K562 (cell line): ENCODE measurements at regions not wholly inside any gene's neighbourhood (a gene's known extent, or its start where the extent isn't known, plus 50 kb on each side); places are given as distances from the start of the nearest gene placed in this dataset.

Experiments
- ATAC-seq: fragments of 200-7000 bp; cut with Tn5 transposase; 3 replicates; pipeline ENCODE4 v1.9.1; 2020; ENCODE audit warnings: moderate library complexity
- BruUV-seq: library from RNA; stranded (reverse); fragments of 400-500 nt; replicated peaks from 2 replicates; lab custom pipeline; 2021; lab: Mats Ljungman, UMichigan
- CTCF ChIA-PET: fragments of 300-600 bp; formaldehyde crosslinking; extraction: SDS; loops from one replicate; lab custom pipeline; 2021; ENCODE audit warnings: low intra/inter-chr PET ratio; lab: Yijun Ruan, JAX
- POLR2A ChIA-PET: fragments of 300-600, 350-650 bp; sonication (Branson Sonifier 250); formaldehyde crosslinking; extraction: SDS; loops from one replicate; lab custom pipeline; 2021; ENCODE audit warnings: antibody characterized with exemption, inconsistent platforms; lab: Yijun Ruan, JAX
- DNase-seq, 4 experiments: peaks; one replicate each; pipeline versions ENCODE4 v3.0.0 to v3.0.0-alpha.2; 2011 to 2018; ENCODE audit warnings: low spot score in 3 of 4, mixed read lengths in 3 of 4; ENCODE audit errors: extremely low read depth in 1 of 4
- FAIRE-seq: peaks from 2 replicates; lab custom pipeline; 2011; peaks lifted over from hg19 to GRCh38; lab: Jason Lieb, UNC
- H2AFZ ChIP-seq: 2 replicates; pipeline ENCODE4 v1.6.0; 2011; ENCODE audit warnings: low read depth, low read length, control low read depth, inconsistent platforms
- H3K27ac ChIP-seq: fragments of 200-600 bp; 3 replicates; pipeline ENCODE4 v1.8.0; 2011; ENCODE audit warnings: low read depth, mild to moderate bottlenecking, control low read depth, inconsistent platforms, low read length, moderate library complexity, mixed read lengths; ENCODE audit errors: extremely low read depth
- H3K27me3 ChIP-seq, 2 experiments: fragments of 300-600 bp in 1 of 2; 2 replicates in 1 of 2; 3 replicates in 1 of 2; pipeline versions ENCODE4 v1.6.0 to v1.8.0; 2011; ENCODE audit warnings: inconsistent platforms in 2 of 2, low read length in 2 of 2, mild to moderate bottlenecking in 1 of 2, mixed read lengths in 1 of 2, moderate library complexity in 1 of 2; ENCODE audit not compliant: control insufficient read depth in 2 of 2, insufficient read depth in 2 of 2
- H3K36me3 ChIP-seq: fragments of 300-600 bp; 3 replicates; pipeline ENCODE4 v1.8.0; 2011; ENCODE audit warnings: mild to moderate bottlenecking, low read length, inconsistent platforms; ENCODE audit not compliant: control insufficient read depth, insufficient read depth
- H3K4me1 ChIP-seq, 2 experiments: fragments of 200-600 bp in 1 of 2; replicated peaks in 1 of 2; 2 replicates in 1 of 2; 3 replicates in 1 of 2; pipeline versions ENCODE4 v1.5.1 to v1.8.0; 2011; ENCODE audit warnings: inconsistent platforms in 2 of 2, low read length in 2 of 2, mild to moderate bottlenecking in 1 of 2, mixed read lengths in 1 of 2, moderate library complexity in 1 of 2; ENCODE audit not compliant: control insufficient read depth in 2 of 2, insufficient read depth in 2 of 2
- H3K4me2 ChIP-seq: 2 replicates; pipeline ENCODE4 v1.6.1; 2011; ENCODE audit warnings: low read length, control low read depth, inconsistent platforms, mixed read lengths; ENCODE audit not compliant: insufficient read depth
- H3K4me3 ChIP-seq: fragments of 200-600 bp; sonication (generic), shearing (Covaris generic); 2 replicates; pipeline ENCODE4 v1.5.1; 2016; ENCODE audit warnings: control low read depth, inconsistent platforms
- H3K79me2 ChIP-seq: fragments of 200-600 bp; 3 replicates; pipeline ENCODE4 v1.8.0; 2011; ENCODE audit warnings: low read length, inconsistent platforms; ENCODE audit not compliant: control insufficient read depth, insufficient read depth
- H3K9ac ChIP-seq, 2 experiments: 2 replicates each; pipeline versions ENCODE4 v1.6.0 to v1.6.1; 2011; ENCODE audit warnings: low read depth in 2 of 2, low read length in 2 of 2, control low read depth in 1 of 2, inconsistent platforms in 1 of 2, mild to moderate bottlenecking in 1 of 2, mixed read lengths in 1 of 2; ENCODE audit not compliant: insufficient read depth in 1 of 2
- H3K9me1 ChIP-seq: one replicate; pipeline ENCODE4 v1.6.0; 2011; ENCODE audit warnings: inconsistent platforms, mild to moderate bottlenecking, low read length, moderate library complexity; ENCODE audit not compliant: control insufficient read depth, insufficient read depth
- H3K9me3 ChIP-seq: replicated peaks from 2 replicates; pipeline ENCODE4 v1.5.1; 2011; ENCODE audit warnings: low read depth, low read length, inconsistent platforms; ENCODE audit not compliant: control insufficient read depth, insufficient read depth
- H4K20me1 ChIP-seq: replicated peaks from 2 replicates; pipeline ENCODE4 v1.6.1; 2011; ENCODE audit warnings: low read length, inconsistent platforms, mixed read lengths; ENCODE audit not compliant: control insufficient read depth, insufficient read depth
- ATF3 ChIP-seq, 2 experiments: fragments of 450-650 bp in 1 of 2; sonication (generic) in 1 of 2; formaldehyde crosslinking in 1 of 2; IDR thresholded peaks in 1 of 2; conservative IDR thresholded peaks in 1 of 2; 2 replicates each; pipeline versions ENCODE4 v1.6.1 to v1.8.1; 2016 to 2023; ENCODE audit warnings: mild to moderate bottlenecking in 2 of 2, moderate library complexity in 2 of 2, inconsistent platforms in 1 of 2, missing genetic modification reagents in 1 of 2
- FIP1L1 ChIP-seq: fragments of 200-400 bp; formaldehyde crosslinking; IDR thresholded peaks from 2 replicates; pipeline ENCODE4 v1.6.1; 2018; ENCODE audit warnings: mild to moderate bottlenecking, low read depth, low read length; ENCODE audit not compliant: poor library complexity, severe bottlenecking
- LARP7 ChIP-seq: fragments of 450-650 bp; IDR thresholded peaks from 2 replicates; pipeline ENCODE4 v1.6.1; 2016
- MYC ChIP-seq, 2 experiments: fragments of 250-450 bp in 1 of 2; sonication (Bioruptor Pico) in 1 of 2; IDR thresholded peaks; 2 replicates each; pipeline versions ENCODE4 v1.5.1 to v1.6.1; 2012 to 2021; ENCODE audit warnings: low read depth in 2 of 2, borderline replicate concordance in 1 of 2, improper control_type of control experiment in 1 of 2, low read length in 1 of 2, mild to moderate bottlenecking in 1 of 2, moderate library complexity in 1 of 2
- NCOA2 ChIP-seq, 2 experiments: fragments of 450-650 bp; IDR thresholded peaks; 2 replicates each; pipeline ENCODE4 v1.6.1; 2018; ENCODE audit warnings: mild to moderate bottlenecking in 2 of 2, moderate library complexity in 1 of 2; ENCODE audit not compliant: partially characterized antibody in 2 of 2
- OTX1 ChIP-seq: fragments of 450-650 bp; formaldehyde crosslinking; IDR thresholded peaks from 2 replicates; pipeline ENCODE4 v1.4.0; 2022; ENCODE audit warnings: mild to moderate bottlenecking
- PTTG1 ChIP-seq: fragments of 450-650 bp; IDR thresholded peaks from 2 replicates; pipeline ENCODE4 v1.6.1; 2016; ENCODE audit warnings: low read depth, mild to moderate bottlenecking, missing genetic modification characterization, missing compliant biosample characterization
- SREBF1 ChIP-seq: fragments of 150-350 bp; IDR thresholded peaks from 2 replicates; pipeline ENCODE4 v1.6.1; 2014; ENCODE audit warnings: antibody characterized with exemption, low read depth, low read length, borderline replicate concordance
- ZNF224 ChIP-seq: sonication (generic); formaldehyde crosslinking; IDR thresholded peaks from 2 replicates; pipeline ENCODE4 v1.8.0; 2022; ENCODE audit warnings: mild to moderate bottlenecking, missing genetic modification reagents
- ZNF436 ChIP-seq: fragments of 250-450, 450-650 bp; sonication (Bioruptor Pico); formaldehyde crosslinking; IDR thresholded peaks from 2 replicates; pipeline ENCODE4 v1.7.0; 2020; ENCODE audit warnings: mild to moderate bottlenecking
- ZNF644 ChIP-seq: fragments of 200-800 bp; sonication (Bioruptor generic); IDR thresholded peaks from 2 replicates; pipeline ENCODE4 v1.6.1; 2016; ENCODE audit warnings: low read depth, missing genetic modification characterization, missing compliant biosample characterization
- WGBS: fragments of 100-300 bp; shearing (Covaris generic); methylation state at CpG from one replicate; pipeline ENCODE4 v1.1.6; 2016; ENCODE audit warnings: low coverage, mixed read lengths; ENCODE audit not compliant: insufficient coverage; ENCODE audit errors: missing lambda C conversion rate; 5-methylcytosine and 5-hydroxymethylcytosine counted together
- in situ Hi-C: fragments of 300-500 bp; cut with MboI; formaldehyde crosslinking; loops from 4 replicates; pipeline ENCODE4 v1.15.0; 2018; ENCODE audit warnings: inconsistent platforms, mixed read lengths
- intact Hi-C: fragments of 100-400 bp; cut with micrococcal nuclease; formaldehyde crosslinking; loops from 2 replicates; pipeline ENCODE4 v1.14.2; 2022
- TF ChIP-seq, protein P1 (sequence below), 2 experiments: fragments of 250-450 bp in 1 of 2; fragments of 450-650 bp in 1 of 2; sonication (Bioruptor Pico) in 1 of 2; IDR thresholded peaks; 2 replicates each; pipeline versions ENCODE4 v1.6.1 to v1.8.0; 2016 to 2021; ENCODE audit warnings: mild to moderate bottlenecking in 2 of 2, moderate library complexity in 2 of 2, missing compliant biosample characterization in 1 of 2, missing genetic modification characterization in 1 of 2
- TF ChIP-seq, protein P2 (sequence below): fragments of 250-450 bp; sonication (Bioruptor Pico); IDR thresholded peaks from 2 replicates; pipeline ENCODE4 v1.5.0; 2020; ENCODE audit warnings: mild to moderate bottlenecking, borderline replicate concordance
- TF ChIP-seq, protein P3 (sequence below): fragments of 250-450 bp; sonication (Bioruptor Pico); IDR thresholded peaks from 2 replicates; pipeline ENCODE4 v1.8.0; 2022; ENCODE audit warnings: inconsistent platforms
- TF ChIP-seq, protein P4 (sequence below): fragments of 450-650 bp; IDR thresholded peaks from 2 replicates; pipeline ENCODE4 v1.6.1; 2014; ENCODE audit warnings: low read depth, mild to moderate bottlenecking, moderate library complexity, borderline replicate concordance

DNA sequence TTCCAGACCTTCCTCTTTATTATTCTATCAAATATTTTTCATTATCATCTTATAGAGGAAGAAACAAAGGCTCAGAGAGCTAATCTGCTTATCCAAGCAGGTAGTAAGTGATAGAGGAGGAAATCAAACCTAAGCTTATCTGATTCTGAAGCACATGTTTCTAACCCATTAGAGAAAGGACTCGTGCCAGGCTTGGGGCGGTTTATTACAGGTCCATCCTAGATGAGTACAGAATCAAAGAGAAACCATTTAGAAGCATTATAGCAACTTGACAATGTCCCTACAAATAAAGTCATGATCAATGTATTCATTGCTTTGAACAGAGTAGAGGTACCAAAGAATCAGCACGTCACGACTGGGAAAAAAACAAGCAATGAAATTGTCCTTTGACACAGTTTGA lies 303.0 kb downstream of the CYRIA start:
- intact Hi-C loops: no loop called here
- Histone ChIP-seq H3K27me3 (no peaks in the 10 kb centered on the region), H3K4me2 (no peak overlapping the region), H3K9me3 (no peaks in the 10 kb centered on the region), H3K4me3 (no peak overlapping the region), H3K9ac (no peak overlapping the region), H3K36me3 (no peaks in the 10 kb centered on the region), H2AFZ (no peak overlapping the region), H3K79me2 (no peaks in the 10 kb centered on the region), H3K27ac (no peak overlapping the region), H4K20me1 (no peaks in the 10 kb centered on the region), H3K4me1 (no peaks in the 10 kb centered on the region), H3K9me1 (no peaks in the 10 kb centered on the region)
- POLR2A ChIA-PET: no interaction called here
- CTCF ChIA-PET: no interaction called here
- BruUV-seq: no TSS peak
- ATAC-seq (no peak), FAIRE-seq (no peak), DNase-seq (no peak)
- WGBS: 0% methylated on average over 4 of the region's 4 CpGs
- in situ Hi-C loops: no loop called here
- TF ChIP-seq PTTG1 (tag) (no peak), FIP1L1 (no peak), SREBF1 (no peak), ATF3 (IDR thresholded peaks at IDR 0.05) (no peak), ATF3 (CRISPR knock-in tag; conservative IDR thresholded peaks at IDR 0.05) (no peak), ZNF644 (tag) (no peak), MYC (IDR thresholded peaks at IDR 0.05; ENCODE audit: low read depth, low read length) (no peak), MYC (CRISPR knock-in tag; IDR thresholded peaks at IDR 0.05; ENCODE audit: borderline replicate concordance, low read depth) (no peak), OTX1 (CRISPR knock-in tag) (no peak), NCOA2 (IDR thresholded peaks at IDR 0.05; ENCODE audit: partially characterized antibody in 2 of 2) (no peak), ZNF224 (no peak), ZNF436 (CRISPR knock-in tag) (no peak), LARP7 (no peak)
- TF ChIP-seq, protein P1, sequence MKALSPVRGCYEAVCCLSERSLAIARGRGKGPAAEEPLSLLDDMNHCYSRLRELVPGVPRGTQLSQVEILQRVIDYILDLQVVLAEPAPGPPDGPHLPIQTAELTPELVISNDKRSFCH (CRISPR knock-in tag; IDR thresholded peaks at IDR 0.05): no peak
- TF ChIP-seq, protein P1 (tag; IDR thresholded peaks at IDR 0.05): no peak
- TF ChIP-seq, protein P2, sequence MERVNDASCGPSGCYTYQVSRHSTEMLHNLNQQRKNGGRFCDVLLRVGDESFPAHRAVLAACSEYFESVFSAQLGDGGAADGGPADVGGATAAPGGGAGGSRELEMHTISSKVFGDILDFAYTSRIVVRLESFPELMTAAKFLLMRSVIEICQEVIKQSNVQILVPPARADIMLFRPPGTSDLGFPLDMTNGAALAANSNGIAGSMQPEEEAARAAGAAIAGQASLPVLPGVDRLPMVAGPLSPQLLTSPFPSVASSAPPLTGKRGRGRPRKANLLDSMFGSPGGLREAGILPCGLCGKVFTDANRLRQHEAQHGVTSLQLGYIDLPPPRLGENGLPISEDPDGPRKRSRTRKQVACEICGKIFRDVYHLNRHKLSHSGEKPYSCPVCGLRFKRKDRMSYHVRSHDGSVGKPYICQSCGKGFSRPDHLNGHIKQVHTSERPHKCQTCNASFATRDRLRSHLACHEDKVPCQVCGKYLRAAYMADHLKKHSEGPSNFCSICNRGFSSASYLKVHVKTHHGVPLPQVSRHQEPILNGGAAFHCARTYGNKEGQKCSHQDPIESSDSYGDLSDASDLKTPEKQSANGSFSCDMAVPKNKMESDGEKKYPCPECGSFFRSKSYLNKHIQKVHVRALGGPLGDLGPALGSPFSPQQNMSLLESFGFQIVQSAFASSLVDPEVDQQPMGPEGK: no peak
- TF ChIP-seq, protein P3, sequence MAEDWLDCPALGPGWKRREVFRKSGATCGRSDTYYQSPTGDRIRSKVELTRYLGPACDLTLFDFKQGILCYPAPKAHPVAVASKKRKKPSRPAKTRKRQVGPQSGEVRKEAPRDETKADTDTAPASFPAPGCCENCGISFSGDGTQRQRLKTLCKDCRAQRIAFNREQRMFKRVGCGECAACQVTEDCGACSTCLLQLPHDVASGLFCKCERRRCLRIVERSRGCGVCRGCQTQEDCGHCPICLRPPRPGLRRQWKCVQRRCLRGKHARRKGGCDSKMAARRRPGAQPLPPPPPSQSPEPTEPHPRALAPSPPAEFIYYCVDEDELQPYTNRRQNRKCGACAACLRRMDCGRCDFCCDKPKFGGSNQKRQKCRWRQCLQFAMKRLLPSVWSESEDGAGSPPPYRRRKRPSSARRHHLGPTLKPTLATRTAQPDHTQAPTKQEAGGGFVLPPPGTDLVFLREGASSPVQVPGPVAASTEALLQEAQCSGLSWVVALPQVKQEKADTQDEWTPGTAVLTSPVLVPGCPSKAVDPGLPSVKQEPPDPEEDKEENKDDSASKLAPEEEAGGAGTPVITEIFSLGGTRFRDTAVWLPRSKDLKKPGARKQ (CRISPR knock-in tag): no peak
- TF ChIP-seq, protein P4, sequence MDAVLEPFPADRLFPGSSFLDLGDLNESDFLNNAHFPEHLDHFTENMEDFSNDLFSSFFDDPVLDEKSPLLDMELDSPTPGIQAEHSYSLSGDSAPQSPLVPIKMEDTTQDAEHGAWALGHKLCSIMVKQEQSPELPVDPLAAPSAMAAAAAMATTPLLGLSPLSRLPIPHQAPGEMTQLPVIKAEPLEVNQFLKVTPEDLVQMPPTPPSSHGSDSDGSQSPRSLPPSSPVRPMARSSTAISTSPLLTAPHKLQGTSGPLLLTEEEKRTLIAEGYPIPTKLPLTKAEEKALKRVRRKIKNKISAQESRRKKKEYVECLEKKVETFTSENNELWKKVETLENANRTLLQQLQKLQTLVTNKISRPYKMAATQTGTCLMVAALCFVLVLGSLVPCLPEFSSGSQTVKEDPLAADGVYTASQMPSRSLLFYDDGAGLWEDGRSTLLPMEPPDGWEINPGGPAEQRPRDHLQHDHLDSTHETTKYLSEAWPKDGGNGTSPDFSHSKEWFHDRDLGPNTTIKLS: no peak
